GM19397 (cell line): ENCODE measurements at regions not wholly inside any gene's neighbourhood (a gene's known extent, or its start where the extent isn't known, plus 50 kb on each side); places are given as distances from the start of the nearest gene placed in this dataset.

ENCODE experiments used
- ATAC-seq: cut with Tn5 transposase; IDR thresholded peaks from one replicate; pipeline ENCODE4 v1.9.1; 2021; ENCODE audit warnings: mild to moderate bottlenecking, moderate library complexity; ENCODE audit not compliant: unreplicated experiment

DNA sequence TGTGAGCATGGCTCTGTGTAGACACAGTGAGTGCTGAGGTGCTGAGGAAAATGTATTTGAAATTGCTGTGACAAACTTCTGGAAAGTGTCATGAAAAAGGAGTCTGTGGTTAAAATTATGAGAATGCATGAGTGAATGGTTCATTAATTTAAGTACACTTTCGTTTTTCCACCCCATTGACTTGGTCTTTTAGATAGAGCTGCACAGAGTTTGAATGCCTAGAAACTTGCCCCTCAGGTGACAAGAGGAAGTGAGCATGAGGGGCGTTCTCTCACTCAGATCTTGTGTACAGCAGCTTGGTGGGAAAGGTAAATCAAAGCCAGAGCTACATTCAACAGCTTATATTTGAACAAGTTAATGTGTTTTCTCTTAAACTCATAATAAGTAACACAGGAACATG lies 296.8 kb downstream of the WDR72 start:
- no peak for ATAC-seq

DNA sequence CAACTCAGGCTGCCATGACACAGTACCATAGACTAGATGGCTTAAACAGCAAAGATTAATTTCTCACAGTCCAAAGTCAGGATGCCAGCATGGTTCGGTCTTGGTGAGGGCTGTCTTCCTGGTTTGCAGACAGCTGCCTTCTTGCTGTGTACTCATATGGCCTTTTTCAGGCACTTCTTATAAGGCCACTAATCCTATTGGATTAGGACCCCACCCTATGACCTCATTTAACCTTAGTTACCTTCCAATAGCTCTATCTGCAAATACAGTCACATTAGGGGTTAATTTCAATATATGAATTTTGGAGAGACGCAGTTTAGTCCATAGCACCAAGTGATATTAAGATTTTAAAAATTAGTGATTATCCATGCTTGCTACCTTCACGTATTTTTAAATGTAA lies 297.8 kb downstream of the WDR72 start:
- no peak for ATAC-seq

DNA sequence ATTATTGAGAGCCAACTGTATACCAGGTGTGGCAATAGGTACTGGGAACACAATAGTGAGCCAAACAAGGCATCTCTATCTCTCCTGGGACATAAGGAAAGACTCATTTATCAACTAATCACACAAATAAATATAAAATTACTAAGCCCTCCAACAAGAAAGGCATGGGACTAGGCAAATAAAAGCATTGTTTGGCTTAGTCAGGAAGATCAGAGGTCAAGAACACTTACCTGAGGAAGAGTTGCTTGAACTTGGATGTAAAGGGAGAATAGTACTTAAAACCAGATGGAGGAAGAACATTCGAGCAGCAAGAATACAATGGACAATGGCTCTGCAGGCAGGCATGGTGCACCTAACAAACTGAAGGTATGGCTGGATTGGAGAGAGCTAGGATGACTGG lies 300.7 kb downstream of the WDR72 start:
- ATAC-seq, result no peak

DNA sequence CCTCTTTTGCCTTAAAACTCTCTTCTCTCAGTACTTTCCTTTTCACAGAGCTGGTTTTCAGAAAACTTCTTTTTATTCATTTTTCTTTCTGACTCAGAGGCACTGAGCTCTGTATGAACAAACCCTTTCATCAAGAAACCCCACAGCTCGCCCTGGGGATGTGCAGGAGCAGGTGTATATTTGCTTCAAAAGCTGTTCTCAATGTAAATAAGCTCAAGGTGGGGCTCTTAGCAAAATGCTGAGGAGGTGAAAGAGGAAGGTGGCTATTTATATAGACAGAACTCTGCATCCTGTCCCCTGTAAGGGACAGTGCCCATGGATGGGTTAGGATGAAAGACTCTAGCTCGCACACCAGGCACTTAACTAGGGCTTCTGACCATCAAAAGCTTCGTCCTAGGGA lies 302.0 kb downstream of the WDR72 start:
- ATAC-seq, result no peak

DNA sequence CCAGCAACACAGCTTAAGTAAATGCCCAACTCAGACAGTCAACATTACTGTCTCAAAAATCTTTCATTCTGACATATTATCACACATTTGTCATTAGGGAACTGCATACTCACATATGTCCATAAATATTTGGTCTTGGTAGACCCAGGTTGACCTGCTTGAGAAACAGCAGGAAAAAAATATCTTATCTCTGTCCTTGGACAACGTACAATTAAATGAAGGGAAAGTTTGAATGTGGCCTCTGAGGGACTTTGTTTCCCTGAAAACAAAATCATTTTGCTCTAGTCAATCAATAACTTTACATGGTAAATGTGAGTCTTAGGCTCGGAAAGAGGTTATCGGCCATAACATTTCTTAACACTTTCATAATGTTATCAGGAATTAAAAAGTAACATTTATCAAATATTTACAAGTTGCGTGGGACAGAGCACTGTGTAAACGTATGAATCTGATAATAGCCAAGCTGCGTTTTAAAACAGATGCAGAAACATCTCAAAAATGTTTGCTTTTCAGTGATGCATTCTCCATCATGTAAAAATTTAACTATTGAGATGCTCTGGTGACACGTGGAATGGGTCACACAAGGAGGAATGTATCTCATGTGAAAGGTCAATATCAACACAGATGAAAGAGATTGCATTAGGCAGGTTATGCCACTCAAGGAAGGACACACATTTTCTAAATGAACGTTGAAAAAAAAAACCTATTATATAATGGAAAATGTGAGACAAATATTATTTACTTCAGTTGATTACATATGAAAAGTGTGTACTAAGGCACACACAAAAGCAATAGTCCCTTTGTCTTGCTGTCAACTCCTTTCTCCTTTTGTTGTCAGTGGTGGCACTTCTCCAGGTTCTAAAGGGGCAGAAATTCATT lies 304.4 kb downstream of the WDR72 start:
- ATAC-seq, result no peak

DNA sequence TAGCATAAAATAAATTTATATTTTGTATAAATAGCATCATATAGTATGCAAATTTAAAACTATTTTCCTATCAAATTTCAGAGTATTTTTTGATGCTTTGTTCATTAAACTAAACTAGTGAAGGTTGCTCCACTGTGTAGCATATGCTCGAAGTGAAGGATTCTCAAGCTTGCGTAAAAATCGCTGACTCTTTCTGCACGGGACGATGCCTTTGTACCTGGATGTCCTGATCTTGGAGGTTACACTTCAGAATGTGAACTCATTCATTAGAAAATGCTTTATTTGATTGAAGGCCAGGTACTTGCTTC lies 305.0 kb downstream of the WDR72 start:
- ATAC-seq, result no peak

DNA sequence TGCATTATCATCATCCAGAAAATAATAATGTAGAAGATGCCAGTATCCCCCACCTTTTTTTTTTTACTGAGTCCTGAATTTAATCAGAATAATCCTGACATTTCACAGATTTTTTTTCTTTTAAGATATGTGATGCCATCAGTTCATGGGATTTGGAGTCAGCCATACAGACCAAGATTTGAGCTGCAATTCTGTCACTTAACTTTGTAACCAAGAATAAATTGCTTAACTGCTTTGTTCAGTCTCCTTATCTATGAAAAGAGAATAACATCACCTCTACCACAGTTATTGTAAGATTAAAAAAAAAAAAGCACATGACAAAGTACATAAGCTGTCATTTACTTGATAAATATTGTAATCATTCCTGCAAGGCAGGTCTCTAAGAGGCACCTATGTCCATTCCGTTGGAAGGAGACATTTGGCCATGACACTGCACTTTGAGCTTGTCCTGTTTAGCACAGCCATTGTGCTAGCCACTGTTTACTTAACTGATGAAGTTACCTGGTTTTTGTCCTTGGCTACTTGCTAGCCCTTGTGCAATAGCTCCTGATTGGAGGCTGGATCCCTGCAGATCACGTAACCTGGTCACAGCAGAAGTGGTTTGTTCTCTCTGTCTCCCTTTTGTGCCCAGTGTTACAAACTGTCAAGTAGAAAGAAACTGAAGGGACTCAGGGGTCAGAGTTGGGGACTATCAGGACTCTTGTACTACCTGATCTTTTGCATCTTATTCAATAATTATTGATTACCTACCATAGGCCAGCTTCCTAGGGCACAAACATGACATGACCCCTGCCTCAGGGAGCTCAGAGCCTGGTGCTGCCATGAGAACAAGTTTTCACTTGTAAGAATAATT lies 306.0 kb downstream of the WDR72 start:
- ATAC-seq, result no peak

DNA sequence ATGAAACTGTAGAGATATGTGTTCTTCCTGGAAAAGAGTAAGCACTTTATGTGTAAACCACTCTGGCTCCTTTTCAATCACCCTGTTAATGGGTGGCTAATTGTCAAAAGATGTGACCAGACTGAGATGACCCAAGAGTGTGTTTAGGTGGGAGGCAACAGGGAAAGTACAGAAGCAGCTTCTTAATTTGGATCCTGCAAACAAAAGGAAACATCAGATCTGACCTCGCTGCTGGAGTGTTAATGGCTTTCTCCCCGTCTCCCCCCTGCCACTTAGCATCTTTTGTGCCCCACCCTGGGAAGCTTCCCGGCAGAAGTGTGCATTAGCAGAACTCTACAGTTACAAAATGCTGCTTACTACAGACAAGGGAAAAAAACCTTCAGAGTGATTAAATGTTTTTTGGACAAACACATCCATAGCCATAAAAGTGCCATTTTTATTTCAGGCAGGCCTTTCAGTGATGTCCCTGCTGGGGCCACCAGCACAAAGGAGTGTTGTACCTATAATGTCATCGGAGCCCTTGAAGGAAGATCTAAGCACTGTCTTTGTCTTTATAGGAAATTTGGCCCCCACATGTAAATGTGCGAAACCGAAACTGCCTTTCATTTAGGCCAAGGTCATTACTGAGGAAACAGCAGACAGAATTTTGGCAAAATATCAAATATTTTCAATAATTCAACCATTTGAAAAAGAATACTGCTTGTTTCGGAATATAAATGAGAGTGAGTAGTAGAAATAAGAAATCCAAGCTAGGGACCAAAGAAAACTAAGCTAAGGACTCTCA lies 311.0 kb downstream of the WDR72 start:
- ATAC-seq, result no peak

DNA sequence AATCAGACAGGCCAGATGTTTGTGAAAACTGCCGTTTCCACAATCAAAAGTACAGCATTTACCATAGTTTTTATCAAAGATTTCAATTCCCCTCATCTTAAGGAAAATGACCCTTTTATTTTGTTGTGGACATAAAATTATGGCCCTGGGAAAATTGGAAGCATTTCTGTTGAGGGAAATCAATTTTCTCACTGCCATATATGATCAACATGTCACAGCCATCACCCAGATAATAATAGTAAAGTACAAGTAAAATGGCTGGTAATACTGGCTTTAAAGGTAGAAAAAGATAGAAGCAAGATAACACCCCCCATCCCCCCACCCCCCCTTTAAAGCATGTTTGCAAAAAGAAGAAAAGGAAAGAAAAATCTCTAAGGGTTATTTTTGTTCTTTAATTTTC lies 311.7 kb downstream of the WDR72 start:
- no peak for ATAC-seq

DNA sequence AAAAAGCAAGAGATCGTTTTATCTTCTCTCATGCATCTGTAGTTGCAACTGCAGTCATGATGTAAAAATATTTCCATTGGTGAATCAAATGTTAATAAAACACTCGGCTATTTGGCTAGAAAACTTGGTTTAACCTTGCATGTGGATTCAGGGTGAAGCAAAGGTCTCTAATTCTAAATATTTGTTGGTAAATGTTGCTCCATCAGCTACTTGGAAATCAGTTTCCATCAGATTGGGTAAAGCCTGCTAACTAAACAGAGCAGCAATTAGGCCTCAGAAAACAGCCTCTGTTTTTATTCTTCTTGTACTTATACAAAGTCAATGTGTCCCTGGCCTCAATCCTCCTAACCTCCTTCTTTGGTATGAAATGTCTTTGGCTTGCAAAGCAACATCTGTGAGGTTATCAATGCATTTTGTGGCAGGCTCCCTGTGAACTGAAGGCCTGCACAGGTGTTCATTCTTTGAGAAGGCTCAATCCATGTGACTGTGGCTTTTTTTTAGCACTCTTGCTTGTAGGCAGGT lies 312.3 kb downstream of the WDR72 start:
- no peak for ATAC-seq

DNA sequence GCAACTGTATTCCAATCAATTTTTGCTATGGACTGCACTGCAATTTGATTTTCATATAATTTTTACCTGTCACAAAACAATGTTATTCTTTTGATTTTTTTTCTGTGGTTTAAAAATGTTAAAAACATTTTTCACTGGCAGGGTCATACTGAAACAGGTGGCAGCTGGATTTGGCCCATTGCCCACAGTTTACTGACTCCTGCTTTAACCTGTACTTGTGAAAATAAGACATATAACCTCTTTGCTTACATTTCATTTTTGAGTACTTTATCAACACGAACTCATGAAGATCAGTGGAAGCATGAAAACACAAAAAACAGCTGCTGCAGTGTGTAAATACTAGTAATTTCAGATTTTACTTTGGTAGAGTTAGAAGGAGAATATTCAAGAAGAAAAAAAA lies 313.1 kb downstream of the WDR72 start:
- ATAC-seq, result no peak

DNA sequence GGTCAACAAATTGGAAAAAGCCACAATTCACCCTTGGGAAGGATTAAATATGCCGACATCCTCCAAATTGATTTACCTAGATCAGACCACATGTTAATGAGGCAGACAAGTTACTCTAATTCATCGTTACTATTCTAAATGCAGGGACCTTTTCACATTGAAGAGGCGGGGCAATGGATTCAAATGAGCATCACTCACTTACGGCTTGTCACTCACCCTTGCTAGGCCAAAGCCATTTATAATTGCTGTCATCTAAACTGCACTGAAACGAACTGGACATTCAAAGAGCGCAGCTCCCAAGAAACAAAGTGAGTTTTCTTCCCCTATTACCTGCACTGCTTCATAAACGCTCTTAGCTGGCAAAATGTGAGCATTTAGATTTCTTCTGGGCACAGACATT lies 313.9 kb downstream of the WDR72 start:
- ATAC-seq, result no peak

DNA sequence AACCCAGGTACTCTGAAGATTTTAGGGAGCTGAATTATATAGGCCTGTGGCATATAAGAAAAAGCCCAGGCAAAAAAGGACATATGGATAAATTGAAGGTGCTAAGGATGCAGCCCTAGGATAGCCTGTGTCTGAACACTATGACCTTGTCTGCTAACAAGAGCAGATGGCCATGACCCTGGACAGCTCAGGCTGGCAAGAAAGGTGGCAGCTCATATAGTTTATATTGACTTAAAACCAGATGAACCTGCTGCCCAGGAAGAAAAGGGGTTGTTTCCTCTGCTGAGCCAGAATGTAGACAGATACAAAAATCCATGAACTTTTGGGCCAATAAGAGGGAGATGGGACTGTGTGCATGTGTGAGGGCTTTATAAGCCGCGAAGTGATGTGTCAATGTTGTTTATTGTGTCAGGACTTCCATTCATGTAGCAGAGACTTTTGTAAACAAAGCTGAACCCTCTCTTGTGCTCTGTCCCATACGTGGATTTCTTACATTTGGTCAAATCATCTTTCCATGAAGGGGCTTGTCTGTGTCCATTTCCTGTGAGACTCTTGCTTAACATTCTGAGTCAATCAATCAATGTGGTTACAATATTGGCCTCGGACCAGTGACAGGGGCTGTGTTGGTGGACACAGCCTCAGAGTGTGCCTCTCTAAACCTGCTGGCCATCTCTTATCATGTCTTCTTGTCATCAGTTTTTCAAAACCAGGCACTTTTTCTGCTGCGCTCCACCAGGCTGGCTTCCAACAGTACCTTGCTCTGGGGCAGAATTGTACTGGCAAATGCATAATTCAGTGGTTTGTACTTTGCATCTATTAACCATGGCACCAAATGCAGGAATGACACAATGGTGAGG lies 321.2 kb downstream of the WDR72 start:
- ATAC-seq, result no peak

DNA sequence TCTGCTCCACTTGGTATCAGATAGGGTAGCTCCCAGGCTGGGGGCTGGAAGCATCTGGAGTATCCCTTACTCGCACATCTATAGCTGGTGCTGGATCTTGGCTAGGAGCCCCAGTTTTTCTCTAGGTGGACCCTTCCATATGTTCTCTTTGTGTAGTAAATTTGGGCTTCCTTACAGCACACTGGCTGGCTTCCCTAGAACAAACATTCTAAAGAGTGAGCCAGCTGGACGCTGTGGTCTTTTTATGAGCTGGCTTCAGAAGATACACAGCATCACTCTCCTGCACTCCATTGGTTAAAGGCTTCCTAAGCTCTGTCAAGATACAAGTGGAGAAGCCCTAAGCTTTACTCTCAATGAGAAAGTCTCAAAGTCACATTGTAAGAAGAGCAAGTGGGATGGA lies 322.1 kb downstream of the WDR72 start:
- ATAC-seq, result no peak

DNA sequence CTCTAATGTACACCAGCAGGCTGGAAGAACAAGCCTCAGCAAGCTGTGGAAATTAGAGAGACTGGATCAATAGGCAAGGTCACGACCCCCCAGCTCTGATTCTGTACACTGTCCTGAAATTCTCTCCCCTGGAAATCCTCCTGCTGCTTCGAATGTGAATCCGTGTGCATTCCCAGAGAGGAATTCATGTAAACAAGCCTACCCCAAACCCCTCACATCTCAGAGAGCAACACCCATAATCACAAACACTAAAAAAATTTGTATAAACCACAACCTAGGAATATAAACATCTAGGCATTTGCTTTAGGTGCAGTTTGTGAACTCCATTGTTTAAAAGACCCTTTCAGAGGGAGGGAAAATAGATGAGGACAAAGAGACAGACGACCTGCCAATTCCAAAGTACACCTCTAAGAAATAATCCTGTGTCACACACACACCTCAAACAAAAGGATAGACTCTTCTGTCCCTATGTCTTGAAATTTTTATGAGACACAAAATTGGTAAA lies 325.2 kb downstream of the WDR72 start:
- no peak for ATAC-seq

DNA sequence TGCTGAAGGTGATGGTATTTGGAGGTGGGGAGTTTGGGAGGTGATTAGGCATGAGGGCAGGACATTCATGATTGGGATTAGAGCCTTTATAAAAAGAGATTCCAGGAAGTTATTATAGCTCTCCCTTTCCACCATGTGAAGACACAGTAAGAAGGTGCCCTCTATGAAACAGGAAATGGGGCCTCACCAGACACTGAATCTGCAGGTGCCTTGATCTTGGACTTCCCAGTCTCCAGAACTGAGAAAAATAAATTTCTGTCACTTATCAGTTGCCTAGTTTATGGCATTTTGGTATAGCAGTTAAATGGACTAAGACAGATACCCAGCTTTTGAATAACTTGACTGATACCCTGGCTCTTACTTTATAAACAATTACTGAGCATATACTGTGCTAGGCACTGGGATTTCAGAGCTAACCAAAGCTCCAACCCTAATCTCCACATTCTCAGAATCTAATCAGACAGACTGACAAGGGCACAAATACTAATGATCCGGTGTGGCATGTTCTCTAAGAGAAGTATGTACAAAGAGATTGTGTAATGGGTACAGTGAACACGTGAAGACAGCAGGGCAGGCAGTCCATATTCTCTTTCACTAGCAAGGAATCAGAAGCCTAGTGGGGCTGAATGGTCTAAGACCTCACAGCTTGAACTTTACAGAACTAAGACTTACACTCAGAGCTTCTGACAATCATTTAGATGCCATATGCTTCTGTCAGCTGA lies 343.1 kb downstream of the WDR72 start:
- no peak for ATAC-seq

DNA sequence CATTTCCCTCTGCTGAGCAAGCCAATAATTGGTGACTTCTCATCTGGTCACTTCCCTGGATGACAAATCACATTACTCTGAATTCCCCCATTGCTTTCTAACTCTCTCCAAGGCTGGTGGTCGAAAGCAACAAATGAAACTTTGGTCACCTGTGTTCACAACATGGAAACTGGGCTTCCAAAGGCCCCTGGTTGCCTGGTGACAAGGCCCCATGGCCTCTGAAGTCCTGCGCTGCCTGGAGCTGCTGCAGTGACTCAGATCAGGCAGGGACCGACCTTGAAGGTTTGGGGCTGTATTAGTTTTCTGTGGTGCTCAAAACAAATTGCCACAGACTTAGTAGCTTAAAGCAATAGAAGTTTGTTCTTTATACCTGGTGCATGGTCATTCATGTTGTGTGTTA lies 345.3 kb downstream of the WDR72 start:
- no peak for ATAC-seq

DNA sequence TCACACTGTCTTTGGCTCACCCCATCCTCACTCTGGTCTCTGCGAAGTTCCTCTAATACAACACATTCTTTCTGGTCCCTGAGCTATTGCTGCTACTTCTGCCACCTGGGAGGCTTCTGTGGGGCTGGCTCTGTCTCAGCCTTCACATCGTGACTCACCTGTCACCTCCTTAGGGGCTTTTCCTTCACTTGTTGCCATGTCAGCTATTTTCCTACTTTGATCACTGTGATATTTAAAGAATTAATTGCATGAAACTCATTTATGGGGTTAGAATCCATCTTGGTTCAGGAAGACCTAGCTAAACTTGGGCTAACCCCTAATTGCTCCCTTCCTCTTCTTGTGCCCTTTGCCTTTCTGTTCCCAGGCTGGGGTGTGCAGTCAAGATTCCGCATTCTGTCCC lies 346.9 kb downstream of the WDR72 start:
- no peak for ATAC-seq

DNA sequence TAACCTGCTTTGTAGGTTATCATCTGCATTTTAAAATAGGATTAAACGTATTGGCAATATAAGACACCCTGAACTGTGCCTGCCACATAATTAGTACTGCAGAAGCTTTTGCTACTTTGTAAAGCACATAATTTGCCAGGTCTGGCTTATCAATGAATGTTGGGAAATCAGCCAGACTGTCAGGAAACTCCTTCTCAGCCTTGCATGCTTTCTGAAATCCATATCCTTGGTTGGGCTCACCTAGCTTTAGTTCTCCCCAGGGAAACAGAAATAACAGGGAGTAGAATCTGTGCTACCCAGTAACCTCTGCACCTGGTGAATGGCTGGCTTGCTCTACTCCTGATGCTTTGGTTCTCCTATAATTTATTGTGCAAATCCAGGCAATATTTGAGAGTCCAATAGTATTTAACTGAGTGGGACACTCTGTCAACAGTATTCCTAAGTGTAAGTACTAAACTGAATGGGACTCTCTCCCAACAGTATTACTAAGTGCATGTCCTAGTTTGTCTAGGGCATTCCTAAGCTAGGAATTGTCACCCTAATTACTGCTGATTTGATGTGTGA lies 354.5 kb downstream of the WDR72 start:
- no peak for ATAC-seq
